A549 (cell line): ENCODE measurements at regions not wholly inside any gene's neighbourhood (a gene's known extent, or its start where the extent isn't known, plus 50 kb on each side); places are given as distances from the start of the nearest gene placed in this dataset.

ENCODE experiments used
- BHLHE40 ChIP-seq: IDR thresholded peaks from 2 replicates; pipeline ENCODE4 v1.6.1; 2012; ENCODE audit warnings: low read depth, low read length, inconsistent platforms
- CTCF ChIP-seq: fragments of >200 bp; sonication (Bioruptor Twin); formaldehyde crosslinking; IDR thresholded peaks from 3 replicates; pipeline ENCODE4 v1.5.1; 2016
- EHF ChIP-seq: fragments of 250-450 bp; sonication (Bioruptor Pico); IDR thresholded peaks from 2 replicates; pipeline ENCODE4 v1.5.0; 2020; ENCODE audit warnings: mild to moderate bottlenecking
- EHMT2 ChIP-seq: fragments of 200-600 bp; sonication (generic); IDR thresholded peaks from 2 replicates; pipeline ENCODE4 v1.6.1; 2016; ENCODE audit warnings: antibody characterized with exemption, low read depth, mild to moderate bottlenecking, moderate library complexity
- EP300 ChIP-seq, 2 experiments: fragments of >200 bp; sonication (Bioruptor Twin); formaldehyde crosslinking; IDR thresholded peaks; 2 replicates in 1 of 2; 3 replicates in 1 of 2; pipeline ENCODE4 v1.6.1; 2016 to 2017
- HOXB5 ChIP-seq: fragments of 250-450 bp; sonication (Bioruptor Pico); IDR thresholded peaks from 2 replicates; pipeline ENCODE4 v1.5.0; 2020; ENCODE audit warnings: mild to moderate bottlenecking, moderate library complexity
- POLR2A ChIP-seq: IDR thresholded peaks from 2 replicates; pipeline ENCODE4 v1.6.1; 2012; ENCODE audit warnings: mild to moderate bottlenecking, low read length
- USF2 ChIP-seq: fragments of 450-650 bp; IDR thresholded peaks from 2 replicates; pipeline ENCODE4 v1.6.1; 2014; ENCODE audit warnings: antibody characterized with exemption

GRCh38 chr9:95769909-95770433 lies 105.5 kb upstream of the ERCC6L2 start:
- no peak for TF ChIP-seq BHLHE40
- TF ChIP-seq CTCF = no peak
- TF ChIP-seq EP300 (IDR thresholded peaks at IDR 0.05) = no peak
- no peak for TF ChIP-seq HOXB5 (CRISPR knock-in tag)
- no peak for TF ChIP-seq POLR2A
- no peak for TF ChIP-seq USF2
- TF ChIP-seq EHMT2 = no peak
- TF ChIP-seq EHF (CRISPR knock-in tag) = no peak
